ENCODE measurements at regions not wholly inside any gene's neighbourhood (a gene's known extent, or its start where the extent isn't known, plus 50 kb on each side); places are given as distances from the start of the nearest gene placed in this dataset.

DNA sequence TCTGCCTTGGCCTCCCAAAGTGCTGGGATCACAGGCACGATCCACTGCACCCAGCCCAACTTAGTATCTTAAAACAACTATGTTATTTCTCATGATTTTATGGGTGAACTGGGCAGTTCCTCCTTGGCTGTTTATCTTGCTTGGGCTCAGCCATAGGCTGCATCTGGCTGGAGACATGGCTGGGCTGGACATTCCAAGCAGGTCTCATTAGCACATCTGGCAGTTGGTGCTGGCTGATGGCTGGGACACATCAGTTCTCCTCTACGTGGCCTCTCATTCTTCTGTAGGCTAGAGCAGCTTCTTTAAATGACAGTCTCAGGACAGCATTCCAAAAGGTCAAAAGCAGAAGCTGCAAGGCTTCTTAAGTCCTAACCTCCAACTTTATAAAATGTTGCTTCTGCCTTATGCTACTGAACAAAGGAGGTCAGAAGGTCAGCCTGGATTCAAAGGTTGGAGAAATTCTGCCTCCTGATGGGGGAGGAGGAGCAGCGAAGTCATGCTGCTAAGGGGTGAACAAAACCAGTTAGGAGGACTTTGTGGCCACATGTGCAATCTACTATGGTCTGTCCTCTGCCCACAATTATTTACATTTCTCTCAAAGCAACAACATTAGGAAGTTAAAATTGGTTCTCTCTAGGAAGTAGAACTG lies 144.0 kb downstream of the AQP9 start:
- no peaks in the 10 kb centered on the region for H3K36me3 ChIP-seq (ENCODE audit: control insufficient read depth, insufficient read depth, low read length)
- H3K9me3 ChIP-seq (ENCODE audit: control insufficient read depth, low read length), result no peaks in the 10 kb centered on the region
- H3K27me3 ChIP-seq (ENCODE audit: control insufficient read depth, insufficient read depth, low read length), result no peaks in the 10 kb centered on the region
- TF ChIP-seq, protein P1, sequence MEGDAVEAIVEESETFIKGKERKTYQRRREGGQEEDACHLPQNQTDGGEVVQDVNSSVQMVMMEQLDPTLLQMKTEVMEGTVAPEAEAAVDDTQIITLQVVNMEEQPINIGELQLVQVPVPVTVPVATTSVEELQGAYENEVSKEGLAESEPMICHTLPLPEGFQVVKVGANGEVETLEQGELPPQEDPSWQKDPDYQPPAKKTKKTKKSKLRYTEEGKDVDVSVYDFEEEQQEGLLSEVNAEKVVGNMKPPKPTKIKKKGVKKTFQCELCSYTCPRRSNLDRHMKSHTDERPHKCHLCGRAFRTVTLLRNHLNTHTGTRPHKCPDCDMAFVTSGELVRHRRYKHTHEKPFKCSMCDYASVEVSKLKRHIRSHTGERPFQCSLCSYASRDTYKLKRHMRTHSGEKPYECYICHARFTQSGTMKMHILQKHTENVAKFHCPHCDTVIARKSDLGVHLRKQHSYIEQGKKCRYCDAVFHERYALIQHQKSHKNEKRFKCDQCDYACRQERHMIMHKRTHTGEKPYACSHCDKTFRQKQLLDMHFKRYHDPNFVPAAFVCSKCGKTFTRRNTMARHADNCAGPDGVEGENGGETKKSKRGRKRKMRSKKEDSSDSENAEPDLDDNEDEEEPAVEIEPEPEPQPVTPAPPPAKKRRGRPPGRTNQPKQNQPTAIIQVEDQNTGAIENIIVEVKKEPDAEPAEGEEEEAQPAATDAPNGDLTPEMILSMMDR (IDR thresholded peaks at IDR 0.05), result no peak
- no peak overlapping the region for H3K4me3 ChIP-seq (ENCODE audit: low read depth, low read length)
- no peak overlapping the region for H3K4me2 ChIP-seq (ENCODE audit: low read length)
- H3K79me2 ChIP-seq, result no peaks in the 10 kb centered on the region
- no peaks in the 10 kb centered on the region for H3K4me1 ChIP-seq
- no peak overlapping the region for H3K27ac ChIP-seq
- no peak overlapping the region for H2AFZ ChIP-seq
- H3K9ac ChIP-seq, result no peak overlapping the region

DNA sequence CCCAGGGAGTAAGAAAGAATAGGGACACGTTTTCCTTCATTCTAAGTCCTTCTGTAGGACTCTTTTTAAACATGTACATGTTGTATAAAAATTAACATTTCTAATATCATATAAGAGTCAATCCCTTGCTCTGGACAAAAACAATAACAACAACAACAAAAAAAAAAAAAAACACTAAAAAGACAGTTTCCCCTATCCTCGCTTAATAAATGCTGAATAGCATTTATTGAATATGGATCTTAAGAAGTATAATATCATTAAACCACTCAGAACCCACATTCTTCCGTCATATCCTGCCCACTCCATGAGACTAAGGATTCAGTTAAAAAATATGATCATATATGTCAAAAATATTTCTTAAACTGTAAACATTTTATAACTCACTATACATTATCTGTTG lies 145.1 kb downstream of the AQP9 start:
- Histone ChIP-seq H3K4me3 (ENCODE audit: low read depth, low read length) (no peak overlapping the region), H3K27ac (no peak overlapping the region), H2AFZ (no peak overlapping the region), H3K9ac (no peak overlapping the region), H3K79me2 (no peaks in the 10 kb centered on the region), H3K36me3 (ENCODE audit: control insufficient read depth, insufficient read depth, low read length) (no peaks in the 10 kb centered on the region), H3K4me2 (ENCODE audit: low read length) (no peak overlapping the region), H3K9me3 (ENCODE audit: control insufficient read depth, low read length) (no peaks in the 10 kb centered on the region), H3K27me3 (ENCODE audit: control insufficient read depth, insufficient read depth, low read length) (no peaks in the 10 kb centered on the region), H3K4me1 (no peaks in the 10 kb centered on the region)
- TF ChIP-seq, protein P1 (IDR thresholded peaks at IDR 0.05), result no peak

DNA sequence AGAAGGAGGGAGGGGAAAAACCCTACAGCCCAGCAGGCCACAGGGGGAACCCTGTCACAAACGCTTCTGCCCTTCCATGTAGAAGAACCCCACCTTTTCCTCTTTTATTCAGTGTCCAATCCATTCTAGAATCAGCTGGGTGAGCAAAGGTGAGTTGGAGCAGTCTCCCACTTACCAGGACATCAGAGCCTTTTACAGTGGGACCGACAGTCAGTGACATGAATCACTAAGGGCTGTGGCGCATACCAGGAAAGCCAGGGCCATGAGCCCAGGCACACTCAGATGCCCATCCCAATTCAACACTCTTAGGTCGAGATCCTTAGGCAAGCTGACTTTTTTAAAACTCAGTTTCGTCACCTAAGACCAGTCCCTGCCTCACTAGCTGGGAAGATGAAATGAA lies 146.1 kb downstream of the AQP9 start:
- no peak overlapping the region for H2AFZ ChIP-seq
- no peak overlapping the region for H3K27ac ChIP-seq
- no peaks in the 10 kb centered on the region for H3K4me1 ChIP-seq
- no peak overlapping the region for H3K4me2 ChIP-seq (ENCODE audit: low read length)
- H3K36me3 ChIP-seq (ENCODE audit: control insufficient read depth, insufficient read depth, low read length), result no peaks in the 10 kb centered on the region
- TF ChIP-seq, protein P1 (IDR thresholded peaks at IDR 0.05), result no peak
- H3K79me2 ChIP-seq, result no peaks in the 10 kb centered on the region
- no peak overlapping the region for H3K4me3 ChIP-seq (ENCODE audit: low read depth, low read length)
- no peaks in the 10 kb centered on the region for H3K27me3 ChIP-seq (ENCODE audit: control insufficient read depth, insufficient read depth, low read length)
- no peak overlapping the region for H3K9ac ChIP-seq
- no peaks in the 10 kb centered on the region for H3K9me3 ChIP-seq (ENCODE audit: control insufficient read depth, low read length)

DNA sequence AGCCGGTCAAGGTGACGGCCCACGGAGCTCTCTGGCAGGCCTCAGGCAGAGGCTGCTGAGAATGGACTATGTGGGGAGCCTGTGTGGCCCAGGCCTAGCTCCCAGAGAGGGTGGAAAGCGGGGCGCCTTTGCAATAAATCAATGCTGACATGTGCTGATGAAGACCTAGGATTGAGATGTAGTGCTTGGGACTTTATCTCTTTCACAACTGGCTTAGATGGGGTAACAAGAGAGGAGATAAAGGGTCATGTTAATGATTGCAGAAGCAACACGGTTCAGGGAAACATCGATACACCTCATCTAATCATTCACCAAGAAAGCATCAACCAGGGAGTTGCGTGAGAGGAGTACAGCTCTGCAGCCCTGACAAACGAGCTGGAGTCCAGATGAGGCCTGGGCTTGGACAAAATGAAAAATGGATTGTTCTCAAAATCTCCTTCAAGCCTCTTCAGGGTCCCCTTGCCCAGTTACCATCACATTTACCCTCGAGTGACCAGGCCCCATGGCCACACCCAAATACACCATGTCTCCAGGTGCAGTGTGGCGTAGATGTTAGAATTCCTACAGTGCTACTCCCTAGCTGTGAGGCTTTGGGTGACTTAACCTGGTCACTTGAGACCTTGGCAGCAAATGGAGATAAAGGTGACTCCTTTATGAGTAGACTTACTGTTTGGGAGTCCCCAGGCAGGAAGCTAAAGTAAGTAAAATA lies 146.4 kb upstream of the LIPC start:
- Histone ChIP-seq H2AFZ (no peak overlapping the region), H3K36me3 (ENCODE audit: control insufficient read depth, insufficient read depth, low read length) (no peaks in the 10 kb centered on the region), H3K4me3 (ENCODE audit: low read depth, low read length) (no peak overlapping the region), H3K27ac (no peak overlapping the region), H3K4me1 (no peaks in the 10 kb centered on the region), H3K9ac (no peak overlapping the region), H3K27me3 (ENCODE audit: control insufficient read depth, insufficient read depth, low read length) (no peaks in the 10 kb centered on the region), H3K79me2 (no peaks in the 10 kb centered on the region), H3K4me2 (ENCODE audit: low read length) (no peak overlapping the region), H3K9me3 (ENCODE audit: control insufficient read depth, low read length) (no peaks in the 10 kb centered on the region)
- TF ChIP-seq, protein P1 (IDR thresholded peaks at IDR 0.05), result no peak

DNA sequence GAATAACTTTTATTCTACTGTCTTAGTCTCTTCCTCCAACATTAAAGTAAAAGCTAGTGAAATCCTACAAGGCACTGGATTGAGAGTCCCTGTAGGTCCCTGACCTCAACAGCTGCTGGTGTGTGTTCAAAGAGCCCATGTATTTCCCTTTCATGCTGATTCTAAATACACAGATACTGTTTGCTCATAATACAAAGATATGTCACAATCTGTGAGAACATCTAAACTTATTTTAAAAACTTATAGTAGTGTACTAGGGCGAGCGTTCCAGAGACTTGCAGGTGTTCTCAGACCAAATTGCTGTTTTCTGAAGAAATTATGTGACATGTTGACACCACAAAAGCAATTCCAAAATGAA lies 145.9 kb upstream of the LIPC start:
- H3K4me2 ChIP-seq (ENCODE audit: low read length), result no peak overlapping the region
- no peak overlapping the region for H3K4me3 ChIP-seq (ENCODE audit: low read depth, low read length)
- no peaks in the 10 kb centered on the region for H3K27me3 ChIP-seq (ENCODE audit: control insufficient read depth, insufficient read depth, low read length)
- H3K36me3 ChIP-seq (ENCODE audit: control insufficient read depth, insufficient read depth, low read length), result no peaks in the 10 kb centered on the region
- no peak overlapping the region for H3K27ac ChIP-seq
- H3K4me1 ChIP-seq, result no peaks in the 10 kb centered on the region
- H3K79me2 ChIP-seq, result no peaks in the 10 kb centered on the region
- H2AFZ ChIP-seq, result no peak overlapping the region
- no peak overlapping the region for H3K9ac ChIP-seq
- H3K9me3 ChIP-seq (ENCODE audit: control insufficient read depth, low read length), result no peaks in the 10 kb centered on the region
- TF ChIP-seq, protein P1 (IDR thresholded peaks at IDR 0.05), result no peak

Measured in parathyroid adenoma (tissue), 2 donors.